Hepatocyte (in vitro differentiated cells): ENCODE measurements at regions not wholly inside any gene's neighbourhood (a gene's known extent, or its start where the extent isn't known, plus 50 kb on each side); places are given as distances from the start of the nearest gene placed in this dataset.

Source experiments
- DNase-seq: peaks from one replicate; pipeline ENCODE4 v3.0.0-alpha.2; 2016; ENCODE audit warnings: low spot score
- H2AFZ ChIP-seq: fragments of 200-600 bp; sonication (generic); 2 replicates; pipeline ENCODE4 v1.6.0; 2016; ENCODE audit warnings: antibody characterized with exemption, mild to moderate bottlenecking
- H3K27ac ChIP-seq: fragments of 200-600 bp; sonication (generic); 2 replicates; pipeline ENCODE4 v1.5.1; 2016; ENCODE audit warnings: mild to moderate bottlenecking
- H3K27me3 ChIP-seq: fragments of 200-600 bp; sonication (generic); 2 replicates; pipeline ENCODE4 v1.6.1; 2016
- H3K36me3 ChIP-seq: fragments of 200-600 bp; sonication (generic); replicated peaks from 2 replicates; pipeline ENCODE4 v1.5.1; 2016; ENCODE audit warnings: low read depth; ENCODE audit not compliant: insufficient read depth
- H3K4me1 ChIP-seq: fragments of 200-600 bp; sonication (generic); 2 replicates; pipeline ENCODE4 v1.5.1; 2016; ENCODE audit warnings: mild to moderate bottlenecking, moderate library complexity; ENCODE audit not compliant: insufficient read depth
- H3K4me2 ChIP-seq: fragments of 200-600 bp; sonication (generic); 2 replicates; pipeline ENCODE4 v1.6.0; 2016
- H3K4me3 ChIP-seq: fragments of 200-600 bp; sonication (generic); 2 replicates; pipeline ENCODE4 v1.5.1; 2016; ENCODE audit warnings: mild to moderate bottlenecking
- H3K79me2 ChIP-seq: fragments of 200-600 bp; sonication (generic); 2 replicates; pipeline ENCODE4 v1.6.0; 2017; ENCODE audit warnings: mild to moderate bottlenecking
- H3K9me2 ChIP-seq: fragments of 200-600 bp; sonication (generic); replicated peaks from 2 replicates; pipeline ENCODE4 v1.6.0; 2017; ENCODE audit warnings: mild to moderate bottlenecking; ENCODE audit not compliant: insufficient read depth
- H3K9me3 ChIP-seq: fragments of 200-600 bp; sonication (generic); 2 replicates; pipeline ENCODE4 v1.5.1; 2016; ENCODE audit warnings: low read depth, mild to moderate bottlenecking
- H4K20me1 ChIP-seq: fragments of 200-600 bp; sonication (generic); 2 replicates; pipeline ENCODE4 v1.6.0; 2016; ENCODE audit warnings: mild to moderate bottlenecking; ENCODE audit not compliant: insufficient read depth, poor library complexity, severe bottlenecking
- CTCF ChIP-seq: fragments of 200-600 bp; sonication (generic); IDR thresholded peaks from 2 replicates; pipeline ENCODE4 v1.5.1; 2016; ENCODE audit warnings: antibody characterized with exemption, mild to moderate bottlenecking; ENCODE audit not compliant: poor library complexity
- EZH2 ChIP-seq: fragments of 200-600 bp; sonication (generic); IDR thresholded peaks from 2 replicates; pipeline ENCODE4 v1.6.1; 2016; ENCODE audit warnings: antibody characterized with exemption, mild to moderate bottlenecking, borderline replicate concordance
- EZH2phosphoT487 ChIP-seq: fragments of 200-600 bp; sonication (generic); IDR thresholded peaks from one replicate; pipeline ENCODE4 v1.6.1; 2018; ENCODE audit warnings: antibody characterized with exemption, mild to moderate bottlenecking, low read depth, moderate library complexity; ENCODE audit not compliant: unreplicated experiment, severe bottlenecking
- WGBS: methylation state at CpG from one replicate; pipeline ENCODE4 v1.1.6; 2016; ENCODE audit warnings: low lambda C conversion rate; ENCODE audit errors: missing lambda C conversion rate; 5-methylcytosine and 5-hydroxymethylcytosine counted together

GRCh38 chr21:15443740-15444117, 286.1 kb upstream of the USP25 start:
- H3K4me2 ChIP-seq, result no peak overlapping the region

GRCh38 chr21:15444118-15444960, 285.4 kb upstream of the USP25 start:
- Histone ChIP-seq H3K79me2 (no peaks in the 10 kb centered on the region), H4K20me1 (no peaks in the 10 kb centered on the region), H3K27me3 (no peaks in the 10 kb centered on the region), H3K9me3 (no peaks in the 10 kb centered on the region), H3K4me1 (no peaks in the 10 kb centered on the region), H3K27ac (no peak overlapping the region), H3K9me2 (no peaks in the 10 kb centered on the region), H3K4me2 (no peak overlapping the region), H2AFZ (no peak overlapping the region), H3K36me3 (no peaks in the 10 kb centered on the region), H3K4me3 (no peak overlapping the region)
- WGBS, result 57% methylated on average over 7 of the region's 7 CpGs
- DNase-seq, result no peak
- no peak for TF ChIP-seq EZH2phosphoT487
- TF ChIP-seq CTCF, result no peak
- no peak for TF ChIP-seq EZH2

More at GRCh38 chr21:15443740-15444117, 286.1 kb upstream of the USP25 start:
- WGBS, result 40% methylated on average over 2 of the region's 2 CpGs
- no peak for DNase-seq
- no peaks in the 10 kb centered on the region for H3K79me2 ChIP-seq
- no peaks in the 10 kb centered on the region for H3K4me1 ChIP-seq
- H3K4me3 ChIP-seq, result no peak overlapping the region
- no peaks in the 10 kb centered on the region for H3K36me3 ChIP-seq
- no peaks in the 10 kb centered on the region for H3K9me2 ChIP-seq
- H3K27me3 ChIP-seq, result no peaks in the 10 kb centered on the region
- no peaks in the 10 kb centered on the region for H4K20me1 ChIP-seq
- H3K9me3 ChIP-seq, result no peaks in the 10 kb centered on the region
- H2AFZ ChIP-seq, result no peak overlapping the region
- no peak for TF ChIP-seq CTCF
- no peak for TF ChIP-seq EZH2phosphoT487
- no peak for TF ChIP-seq EZH2
- no peak overlapping the region for H3K27ac ChIP-seq

- Histone ChIP-seq H3K9me3 (no peaks in the 10 kb centered on the region), H3K4me2 (no peak overlapping the region), H3K4me3 (no peak overlapping the region), H3K9me2 (no peaks in the 10 kb centered on the region), H2AFZ (no peak overlapping the region), H3K27ac (no peak overlapping the region), H4K20me1 (no peaks in the 10 kb centered on the region), H3K79me2 (no peaks in the 10 kb centered on the region), H3K4me1 (no peaks in the 10 kb centered on the region), H3K36me3 (no peaks in the 10 kb centered on the region), H3K27me3 (no peaks in the 10 kb centered on the region)
- WGBS, result 76% methylated on average over 2 of the region's 2 CpGs
- TF ChIP-seq EZH2phosphoT487 (no peak), EZH2 (no peak), CTCF (no peak)
- DNase-seq, result no peak
Observed at GRCh38 chr21:15445327-15445726, 284.5 kb upstream of the USP25 start.
